VCaP (cell line): ENCODE measurements at regions not wholly inside any gene's neighbourhood (a gene's known extent, or its start where the extent isn't known, plus 50 kb on each side); places are given as distances from the start of the nearest gene placed in this dataset.
"Not testable (repeated sequence)": the region's sequence is repeated elsewhere in the genome, so short reads cannot be mapped to it uniquely, and the experiment has no call there.

Experiments used
- H3K27ac ChIP-seq: fragments of 450-650 bp; 2 replicates; pipeline ENCODE4 v1.5.1; 2017
- CTCF ChIP-seq: fragments of 450-650 bp; conservative IDR thresholded peaks from 2 replicates; pipeline ENCODE4 v1.5.1; 2017; ENCODE audit warnings: mild to moderate bottlenecking, moderate library complexity

- H3K27ac ChIP-seq, result no peak overlapping the region
- TF ChIP-seq CTCF, result no peak
These were observed 307.2 kb upstream of the DLGAP1 start for GRCh38 chr18:4762330-4762729.

GRCh38 chr18:4758980-4759379 is 303.9 kb upstream of the DLGAP1 start:
- H3K27ac ChIP-seq, result no peak overlapping the region
- no peak for TF ChIP-seq CTCF

GRCh38 chr18:4755848-4756247 is 300.7 kb upstream of the DLGAP1 start:
- TF ChIP-seq CTCF, result no peak
- H3K27ac ChIP-seq, result no peak overlapping the region

GRCh38 chr18:4753151-4753550 is 298.0 kb upstream of the DLGAP1 start:
- not testable (repeated sequence) for H3K27ac ChIP-seq

- TF ChIP-seq CTCF, result no peak
- no peak overlapping the region for H3K27ac ChIP-seq
These were observed 296.4 kb upstream of the DLGAP1 start for GRCh38 chr18:4751523-4751922.

- no peak overlapping the region for H3K27ac ChIP-seq
These were observed 295.6 kb upstream of the DLGAP1 start for GRCh38 chr18:4750393-4751346.

GRCh38 chr18:4748975-4749374 is 293.9 kb upstream of the DLGAP1 start:
- H3K27ac ChIP-seq, result no peak overlapping the region
- TF ChIP-seq CTCF, result no peak

More at GRCh38 chr18:4750393-4751346, 295.6 kb upstream of the DLGAP1 start:
- no peak for TF ChIP-seq CTCF

GRCh38 chr18:4734903-4735302 is 279.8 kb upstream of the DLGAP1 start:
- no peak overlapping the region for H3K27ac ChIP-seq
- TF ChIP-seq CTCF, result no peak
